GM23338 (cell line): ENCODE measurements at regions not wholly inside any gene's neighbourhood (a gene's known extent, or its start where the extent isn't known, plus 50 kb on each side); places are given as distances from the start of the nearest gene placed in this dataset.
A peak's percentile ranks its signal among the peaks of the same experiment; 100 is the strongest.

Experiments
- ATAC-seq: fragments of 200-7000 bp; cut with Tn5 transposase; 3 replicates; pipeline ENCODE4 v1.9.1; 2020
- DNase-seq: peaks from one replicate; pipeline ENCODE4 v3.0.0-alpha.2; 2015; ENCODE audit warnings: low spot score
- H2AFZ ChIP-seq: fragments of 200-600 bp; sonication (generic); 2 replicates; pipeline ENCODE4 v1.8.0; 2016; ENCODE audit warnings: antibody characterized with exemption, mild to moderate bottlenecking, moderate library complexity
- H3F3A ChIP-seq: fragments of 200-600 bp; sonication (generic); replicated peaks from 2 replicates; pipeline ENCODE4 v1.8.0; 2017; ENCODE audit warnings: antibody characterized with exemption, mixed run types, low read depth
- H3K27ac ChIP-seq: fragments of 200-600 bp; sonication (generic); 2 replicates; pipeline ENCODE4 v1.6.1; 2016; ENCODE audit warnings: low read depth
- H3K27me3 ChIP-seq: fragments of 200-600 bp; sonication (generic); 2 replicates; pipeline ENCODE4 v1.8.0; 2016; ENCODE audit warnings: mild to moderate bottlenecking, mixed run types, moderate library complexity; ENCODE audit not compliant: insufficient read depth
- H3K36me3 ChIP-seq: fragments of 200-600 bp; sonication (generic); 2 replicates; pipeline ENCODE4 v1.8.0; 2016; ENCODE audit warnings: mild to moderate bottlenecking; ENCODE audit not compliant: insufficient read depth
- H3K4me1 ChIP-seq: fragments of 200-600 bp; sonication (generic); 2 replicates; pipeline ENCODE4 v1.8.0; 2016; ENCODE audit warnings: mild to moderate bottlenecking, moderate library complexity; ENCODE audit not compliant: insufficient read depth
- H3K4me2 ChIP-seq: fragments of 200-600 bp; sonication (generic); 2 replicates; pipeline ENCODE4 v1.7.1; 2017; ENCODE audit warnings: mixed run types
- H3K4me3 ChIP-seq: fragments of 200-600 bp; sonication (generic); 2 replicates; pipeline ENCODE4 v1.6.1; 2016; ENCODE audit warnings: mixed run types
- H3K79me2 ChIP-seq: fragments of 200-600 bp; sonication (generic); replicated peaks from 2 replicates; pipeline ENCODE4 v1.8.0; 2017; ENCODE audit warnings: mild to moderate bottlenecking; ENCODE audit not compliant: insufficient read depth
- H3K9me2 ChIP-seq: fragments of 200-600 bp; sonication (generic); 2 replicates; pipeline ENCODE4 v1.8.0; 2017; ENCODE audit not compliant: insufficient read depth
- H4K20me1 ChIP-seq: fragments of 200-600 bp; sonication (generic); replicated peaks from 2 replicates; pipeline ENCODE4 v1.8.0; 2017; ENCODE audit warnings: mild to moderate bottlenecking; ENCODE audit not compliant: insufficient read depth
- H3K27ac Mint-ChIP-seq: 2 replicates; pipeline ENCODE4 v1.8.0; 2020; ENCODE audit warnings: inconsistent platforms, mild to moderate bottlenecking, moderate library complexity, mixed read lengths
- H3K27me3 Mint-ChIP-seq: 3 replicates; pipeline ENCODE4 v1.8.0; 2022; ENCODE audit warnings: low read depth, mild to moderate bottlenecking, moderate library complexity, mixed read lengths, inconsistent platforms; ENCODE audit not compliant: insufficient read depth, poor library complexity
- H3K36me3 Mint-ChIP-seq: 3 replicates; pipeline ENCODE4 v1.8.0; 2021; ENCODE audit warnings: low read depth, mild to moderate bottlenecking, inconsistent platforms, moderate library complexity, mixed read lengths
- H3K4me1 Mint-ChIP-seq: 3 replicates; pipeline ENCODE4 v1.8.0; 2020; ENCODE audit warnings: mild to moderate bottlenecking, inconsistent platforms, mixed read lengths
- H3K4me3 Mint-ChIP-seq: 3 replicates; pipeline ENCODE4 v1.8.0; 2021; ENCODE audit warnings: moderate library complexity, mild to moderate bottlenecking, inconsistent platforms, mixed read lengths
- H3K9me3 Mint-ChIP-seq: 3 replicates; pipeline ENCODE4 v1.8.0; 2020; ENCODE audit warnings: moderate library complexity, mild to moderate bottlenecking, inconsistent platforms, mixed read lengths
- CREB1 ChIP-seq: fragments of 250-450 bp; sonication (Bioruptor Pico); IDR thresholded peaks from 2 replicates; pipeline ENCODE4 v1.5.0; 2020; ENCODE audit warnings: low read depth, mild to moderate bottlenecking, moderate library complexity
- ETS1 ChIP-seq: IDR thresholded peaks from 2 replicates; pipeline ENCODE4 v1.6.1; 2016; ENCODE audit warnings: antibody characterized with exemption
- EZH2 ChIP-seq: fragments of 200-600 bp; sonication (generic); IDR thresholded peaks from one replicate; pipeline ENCODE4 v1.8.0; 2017; ENCODE audit warnings: antibody characterized with exemption, mild to moderate bottlenecking, low read depth; ENCODE audit not compliant: unreplicated experiment
- EZH2phosphoT487 ChIP-seq: fragments of 200-600 bp; sonication (generic); IDR thresholded peaks from one replicate; pipeline ENCODE4 v1.8.1; 2018; ENCODE audit warnings: antibody characterized with exemption; ENCODE audit not compliant: unreplicated experiment
- JUNB ChIP-seq: IDR thresholded peaks from one replicate; pipeline ENCODE4 v1.6.1; 2016; ENCODE audit warnings: antibody characterized with exemption; ENCODE audit not compliant: unreplicated experiment
- STAT1 ChIP-seq: IDR thresholded peaks from one replicate; pipeline ENCODE4 v1.6.1; 2016; ENCODE audit warnings: antibody characterized with exemption; ENCODE audit not compliant: unreplicated experiment
- ZNF331 ChIP-seq: fragments of 250-450 bp; sonication (Bioruptor Pico); IDR thresholded peaks from 2 replicates; pipeline ENCODE4 v1.5.0; 2020; ENCODE audit warnings: low read depth, mild to moderate bottlenecking, moderate library complexity
- TF ChIP-seq, protein P1 (sequence below): fragments of 250-450 bp; sonication (Bioruptor Pico); IDR thresholded peaks from 2 replicates; pipeline ENCODE4 v1.5.0; 2020; ENCODE audit warnings: mild to moderate bottlenecking, moderate library complexity

DNA sequence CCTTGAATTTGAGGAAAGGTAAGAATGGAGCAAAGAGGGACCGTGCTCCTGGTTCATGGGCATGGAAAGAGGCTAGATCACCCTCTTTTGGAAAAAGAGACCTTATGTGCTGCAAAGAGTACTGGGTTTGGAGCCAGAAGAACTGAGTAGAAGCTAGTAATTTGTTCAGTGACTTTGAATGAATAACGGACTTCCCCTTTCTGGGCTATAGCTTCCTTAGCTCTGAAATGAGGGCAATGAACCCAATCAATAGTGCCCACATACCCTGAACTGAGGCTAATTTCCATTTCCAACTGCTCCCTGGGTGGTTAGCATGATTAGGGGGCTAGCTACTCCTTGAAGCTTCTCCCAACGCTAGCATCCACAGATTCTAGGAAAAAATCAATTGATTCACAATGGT, 121.4 kb downstream of the UNC5CL start:
- no peak for DNase-seq
- Histone ChIP-seq H3K27me3 (peaks cover 9% of the 10 kb centered on the region; the same call in 1 of the 2 replicates), H3K4me1 (peaks cover 33% of the 10 kb centered on the region), H3F3A (no peaks in the 10 kb centered on the region), H3K27ac (no peak overlapping the region), H3K4me3 (no peak overlapping the region), H4K20me1 (no peaks in the 10 kb centered on the region), H3K79me2 (no peaks in the 10 kb centered on the region), H3K4me2 (peak overlapping the region; percentile 45), H2AFZ (no peak overlapping the region), H3K9me2 (peaks cover 23% of the 10 kb centered on the region; the same call in 1 of the 2 replicates), H3K36me3 (no peaks in the 10 kb centered on the region)
- Mint-ChIP-seq H3K9me3 (no peaks in the 10 kb centered on the region), H3K4me1 (peaks cover 31% of the 10 kb centered on the region), H3K27ac (no peak overlapping the region), H3K4me3 (no peak overlapping the region), H3K36me3 (no peaks in the 10 kb centered on the region), H3K27me3 (peaks cover 6% of the 10 kb centered on the region)
- TF ChIP-seq EZH2 (no peak), STAT1 (no peak), ZNF331 (CRISPR knock-in tag) (no peak), JUNB (no peak), CREB1 (CRISPR knock-in tag) (no peak), EZH2phosphoT487 (no peak), ETS1 (no peak)
- TF ChIP-seq, protein P1, sequence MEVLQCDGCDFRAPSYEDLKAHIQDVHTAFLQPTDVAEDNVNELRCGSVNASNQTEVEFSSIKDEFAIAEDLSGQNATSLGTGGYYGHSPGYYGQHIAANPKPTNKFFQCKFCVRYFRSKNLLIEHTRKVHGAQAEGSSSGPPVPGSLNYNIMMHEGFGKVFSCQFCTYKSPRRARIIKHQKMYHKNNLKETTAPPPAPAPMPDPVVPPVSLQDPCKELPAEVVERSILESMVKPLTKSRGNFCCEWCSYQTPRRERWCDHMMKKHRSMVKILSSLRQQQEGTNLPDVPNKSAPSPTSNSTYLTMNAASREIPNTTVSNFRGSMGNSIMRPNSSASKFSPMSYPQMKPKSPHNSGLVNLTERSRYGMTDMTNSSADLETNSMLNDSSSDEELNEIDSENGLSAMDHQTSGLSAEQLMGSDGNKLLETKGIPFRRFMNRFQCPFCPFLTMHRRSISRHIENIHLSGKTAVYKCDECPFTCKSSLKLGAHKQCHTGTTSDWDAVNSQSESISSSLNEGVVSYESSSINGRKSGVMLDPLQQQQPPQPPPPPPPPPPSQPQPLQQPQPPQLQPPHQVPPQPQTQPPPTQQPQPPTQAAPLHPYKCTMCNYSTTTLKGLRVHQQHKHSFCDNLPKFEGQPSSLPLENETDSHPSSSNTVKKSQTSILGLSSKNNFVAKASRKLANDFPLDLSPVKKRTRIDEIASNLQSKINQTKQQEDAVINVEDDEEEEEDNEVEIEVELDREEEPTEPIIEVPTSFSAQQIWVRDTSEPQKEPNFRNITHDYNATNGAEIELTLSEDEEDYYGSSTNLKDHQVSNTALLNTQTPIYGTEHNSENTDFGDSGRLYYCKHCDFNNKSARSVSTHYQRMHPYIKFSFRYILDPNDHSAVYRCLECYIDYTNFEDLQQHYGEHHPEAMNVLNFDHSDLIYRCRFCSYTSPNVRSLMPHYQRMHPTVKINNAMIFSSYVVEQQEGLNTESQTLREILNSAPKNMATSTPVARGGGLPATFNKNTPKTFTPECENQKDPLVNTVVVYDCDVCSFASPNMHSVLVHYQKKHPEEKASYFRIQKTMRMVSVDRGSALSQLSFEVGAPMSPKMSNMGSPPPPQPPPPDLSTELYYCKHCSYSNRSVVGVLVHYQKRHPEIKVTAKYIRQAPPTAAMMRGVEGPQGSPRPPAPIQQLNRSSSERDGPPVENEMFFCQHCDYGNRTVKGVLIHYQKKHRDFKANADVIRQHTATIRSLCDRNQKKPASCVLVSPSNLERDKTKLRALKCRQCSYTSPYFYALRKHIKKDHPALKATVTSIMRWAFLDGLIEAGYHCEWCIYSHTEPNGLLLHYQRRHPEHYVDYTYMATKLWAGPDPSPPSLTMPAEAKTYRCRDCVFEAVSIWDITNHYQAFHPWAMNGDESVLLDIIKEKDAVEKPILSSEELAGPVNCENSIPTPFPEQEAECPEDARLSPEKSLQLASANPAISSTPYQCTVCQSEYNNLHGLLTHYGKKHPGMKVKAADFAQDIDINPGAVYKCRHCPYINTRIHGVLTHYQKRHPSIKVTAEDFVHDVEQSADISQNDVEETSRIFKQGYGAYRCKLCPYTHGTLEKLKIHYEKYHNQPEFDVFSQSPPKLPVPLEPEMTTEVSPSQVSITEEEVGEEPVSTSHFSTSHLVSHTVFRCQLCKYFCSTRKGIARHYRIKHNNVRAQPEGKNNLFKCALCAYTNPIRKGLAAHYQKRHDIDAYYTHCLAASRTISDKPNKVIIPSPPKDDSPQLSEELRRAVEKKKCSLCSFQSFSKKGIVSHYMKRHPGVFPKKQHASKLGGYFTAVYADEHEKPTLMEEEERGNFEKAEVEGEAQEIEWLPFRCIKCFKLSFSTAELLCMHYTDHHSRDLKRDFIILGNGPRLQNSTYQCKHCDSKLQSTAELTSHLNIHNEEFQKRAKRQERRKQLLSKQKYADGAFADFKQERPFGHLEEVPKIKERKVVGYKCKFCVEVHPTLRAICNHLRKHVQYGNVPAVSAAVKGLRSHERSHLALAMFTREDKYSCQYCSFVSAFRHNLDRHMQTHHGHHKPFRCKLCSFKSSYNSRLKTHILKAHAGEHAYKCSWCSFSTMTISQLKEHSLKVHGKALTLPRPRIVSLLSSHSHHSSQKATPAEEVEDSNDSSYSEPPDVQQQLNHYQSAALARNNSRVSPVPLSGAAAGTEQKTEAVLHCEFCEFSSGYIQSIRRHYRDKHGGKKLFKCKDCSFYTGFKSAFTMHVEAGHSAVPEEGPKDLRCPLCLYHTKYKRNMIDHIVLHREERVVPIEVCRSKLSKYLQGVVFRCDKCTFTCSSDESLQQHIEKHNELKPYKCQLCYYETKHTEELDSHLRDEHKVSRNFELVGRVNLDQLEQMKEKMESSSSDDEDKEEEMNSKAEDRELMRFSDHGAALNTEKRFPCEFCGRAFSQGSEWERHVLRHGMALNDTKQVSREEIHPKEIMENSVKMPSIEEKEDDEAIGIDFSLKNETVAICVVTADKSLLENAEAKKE (CRISPR knock-in tag), result no peak
- ATAC-seq, result no peak
